Ovary (tissue), 7 donors: ENCODE measurements at regions not wholly inside any gene's neighbourhood (a gene's known extent, or its start where the extent isn't known, plus 50 kb on each side); places are given as distances from the start of the nearest gene placed in this dataset.

ENCODE experiments used
- DNase-seq, 5 donors: peaks; one replicate each; pipeline ENCODE4 v3.0.0-alpha.2; 2019 to 2020
- H3K27ac ChIP-seq, 2 donors: fragments of 200-600 bp; one replicate each; pipeline versions ENCODE4 v1.5.1 to v1.8.0; 2019 to 2022
- H3K27me3 ChIP-seq: fragments of 200-600 bp; one replicate; pipeline ENCODE4 v1.8.0; 2022
- H3K36me3 ChIP-seq: fragments of 200-600 bp; sonication (generic); one replicate; pipeline ENCODE4 v1.5.1; 2019
- H3K4me1 ChIP-seq: one replicate; pipeline ENCODE4 v1.8.1; 2013; ENCODE audit warnings: mild to moderate bottlenecking, moderate library complexity; ENCODE audit not compliant: insufficient read depth
- H3K4me3 ChIP-seq: fragments of 200-600 bp; sonication (generic); one replicate; pipeline ENCODE4 v1.5.1; 2017
- H3K9me3 ChIP-seq, 2 donors: fragments of 200-600 bp in 1 of 2; sonication (generic) in 1 of 2; one replicate each; pipeline versions ENCODE4 v1.5.1 to v1.8.1; 2013 to 2019; ENCODE audit warnings: mild to moderate bottlenecking in 1 of 2, moderate library complexity in 1 of 2
- EP300 ChIP-seq: sonication (generic); formaldehyde crosslinking; IDR thresholded peaks from one replicate; pipeline ENCODE4 v1.6.1; 2017; ENCODE audit warnings: antibody characterized with exemption
- POLR2A ChIP-seq: fragments of 450-650 bp; IDR thresholded peaks from one replicate; pipeline ENCODE4 v1.6.1; 2017; ENCODE audit warnings: antibody characterized with exemption, mild to moderate bottlenecking, moderate library complexity
- WGBS, 3 donors: extraction: QIAGEN DNeasy Blood & Tissue Kit in 1 of 3; methylation state at CpG; one replicate each; pipeline versions ENCODE4 v1.1.5 to v1.1.7; 2013 to 2017; 5-methylcytosine and 5-hydroxymethylcytosine counted together
- intact Hi-C, 4 donors: fragments of 100-400 bp; cut with DNase I; formaldehyde crosslinking; loops; one replicate each; pipeline versions ENCODE4 v1.11.0 to v1.15.1; 2022 to 2023
- TF ChIP-seq, protein P1 (sequence below), 3 donors: fragments of 450-650 bp in 2 of 3; fragments of 200-600 bp in 1 of 3; IDR thresholded peaks; one replicate each; pipeline versions ENCODE4 v1.5.1 to v1.8.0; 2016 to 2022; ENCODE audit warnings: antibody characterized with exemption in 3 of 3, mild to moderate bottlenecking in 1 of 3
- donor health status: DM: no; HTN: no; CAD: no; lungs with moderate emphysema.
- donor health status: DM: no; HTN: no; CAD: no.
- donor health status: Bipolar disorder and iron deficiency.
- donor health status: DM: no; HTN: no; CAD: no.
- donor health status: DM: yes; HTN: yes; CAD: no.

DNA sequence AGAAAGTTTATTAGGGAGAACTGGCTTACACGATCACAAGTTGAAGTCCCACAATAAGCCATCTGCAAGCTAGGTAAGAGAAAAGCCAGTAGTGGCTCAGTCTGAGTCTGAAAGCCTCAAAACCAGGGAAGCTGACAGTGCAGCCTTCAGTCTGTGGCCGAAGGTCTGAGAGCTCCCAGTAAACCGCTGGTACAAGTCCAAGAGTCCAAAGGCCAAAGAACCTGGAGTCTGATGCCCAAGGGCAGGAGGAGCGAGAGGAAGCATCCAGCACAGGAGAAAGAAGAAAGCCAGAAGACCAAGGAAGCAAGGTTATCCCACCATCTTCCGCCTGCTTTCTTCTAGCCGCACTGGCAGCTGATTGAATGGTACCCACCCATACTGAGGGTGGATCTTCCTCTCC, 97.3 kb upstream of the FBN2 start:
- Histone ChIP-seq H3K9me3 (no peaks in the 10 kb centered on the region), H3K4me1 (no peaks in the 10 kb centered on the region), H3K36me3 (no peaks in the 10 kb centered on the region), H3K4me3 (no peak overlapping the region), H3K27me3 (no peaks in the 10 kb centered on the region), H3K27ac (no peak overlapping the region)
- 90 to 91% (median 91%) methylated on average over 6 of the region's 6 CpGs for WGBS, 3 donors
- intact Hi-C loops: no loop called here
- no peak for DNase-seq
- TF ChIP-seq POLR2A (no peak), EP300 (no peak)
- TF ChIP-seq, protein P1, sequence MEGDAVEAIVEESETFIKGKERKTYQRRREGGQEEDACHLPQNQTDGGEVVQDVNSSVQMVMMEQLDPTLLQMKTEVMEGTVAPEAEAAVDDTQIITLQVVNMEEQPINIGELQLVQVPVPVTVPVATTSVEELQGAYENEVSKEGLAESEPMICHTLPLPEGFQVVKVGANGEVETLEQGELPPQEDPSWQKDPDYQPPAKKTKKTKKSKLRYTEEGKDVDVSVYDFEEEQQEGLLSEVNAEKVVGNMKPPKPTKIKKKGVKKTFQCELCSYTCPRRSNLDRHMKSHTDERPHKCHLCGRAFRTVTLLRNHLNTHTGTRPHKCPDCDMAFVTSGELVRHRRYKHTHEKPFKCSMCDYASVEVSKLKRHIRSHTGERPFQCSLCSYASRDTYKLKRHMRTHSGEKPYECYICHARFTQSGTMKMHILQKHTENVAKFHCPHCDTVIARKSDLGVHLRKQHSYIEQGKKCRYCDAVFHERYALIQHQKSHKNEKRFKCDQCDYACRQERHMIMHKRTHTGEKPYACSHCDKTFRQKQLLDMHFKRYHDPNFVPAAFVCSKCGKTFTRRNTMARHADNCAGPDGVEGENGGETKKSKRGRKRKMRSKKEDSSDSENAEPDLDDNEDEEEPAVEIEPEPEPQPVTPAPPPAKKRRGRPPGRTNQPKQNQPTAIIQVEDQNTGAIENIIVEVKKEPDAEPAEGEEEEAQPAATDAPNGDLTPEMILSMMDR (IDR thresholded peaks at IDR 0.05): no peak

DNA sequence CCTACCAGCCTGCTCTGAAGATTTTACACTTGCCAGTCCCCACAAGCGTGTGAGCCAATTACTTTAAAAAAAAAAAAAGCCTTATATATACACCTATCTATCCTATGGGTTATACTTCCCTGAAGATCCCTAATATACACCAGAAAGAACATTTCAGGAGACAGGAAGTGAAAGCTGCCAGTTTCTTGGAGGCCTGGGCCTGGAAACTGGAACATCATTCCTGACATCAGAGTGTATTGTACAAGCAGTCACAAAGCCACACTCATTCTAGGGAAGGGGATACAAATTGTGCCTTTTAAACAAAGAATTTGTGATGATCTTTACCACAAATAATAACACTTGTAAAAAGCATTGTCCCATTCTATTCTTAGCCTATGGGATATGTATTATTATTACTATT, 98.3 kb upstream of the FBN2 start:
- H3K27ac ChIP-seq: no peak overlapping the region
- H3K4me1 ChIP-seq: no peaks in the 10 kb centered on the region
- no peaks in the 10 kb centered on the region for H3K27me3 ChIP-seq
- H3K36me3 ChIP-seq: no peaks in the 10 kb centered on the region
- H3K9me3 ChIP-seq: no peaks in the 10 kb centered on the region
- no peak for DNase-seq
- WGBS, 3 donors: 96 to 100% (median 100%) methylated on average over 1 of the region's 1 CpG
- H3K4me3 ChIP-seq: no peak overlapping the region
- intact Hi-C loops: no loop called here
- TF ChIP-seq POLR2A (no peak), EP300 (no peak)
- TF ChIP-seq, protein P1 (IDR thresholded peaks at IDR 0.05): no peak

DNA sequence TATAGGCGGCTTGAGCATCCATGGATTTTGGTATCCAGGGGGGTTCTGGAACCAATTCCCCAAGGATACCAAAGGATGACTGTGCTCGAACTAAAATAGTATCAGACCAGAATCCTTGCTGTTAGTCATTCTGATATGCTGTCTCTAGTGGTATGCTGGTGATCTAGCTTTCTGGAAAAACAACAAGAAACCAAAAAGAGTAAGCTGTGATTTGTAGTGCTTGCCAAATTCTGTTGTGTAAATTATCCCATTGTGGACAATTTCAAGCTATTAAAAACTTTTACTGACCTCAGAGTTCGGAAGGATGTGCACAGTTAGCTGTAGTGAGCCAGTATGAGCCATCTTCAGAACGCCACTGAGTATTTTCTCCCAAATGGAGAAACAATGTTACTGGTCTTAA, 99.0 kb upstream of the FBN2 start:
- intact Hi-C loops: no loop called here
- TF ChIP-seq EP300 (no peak), POLR2A (no peak)
- TF ChIP-seq, protein P1 (IDR thresholded peaks at IDR 0.05): no peak
- H3K4me3 ChIP-seq: no peak overlapping the region
- DNase-seq: no peak
- H3K27ac ChIP-seq: no peak overlapping the region
- no peaks in the 10 kb centered on the region for H3K27me3 ChIP-seq
- no peaks in the 10 kb centered on the region for H3K9me3 ChIP-seq
- WGBS, 3 donors: 46 to 56% (median 53%) methylated on average over 4 of the region's 4 CpGs
- H3K36me3 ChIP-seq: no peaks in the 10 kb centered on the region
- no peaks in the 10 kb centered on the region for H3K4me1 ChIP-seq

DNA sequence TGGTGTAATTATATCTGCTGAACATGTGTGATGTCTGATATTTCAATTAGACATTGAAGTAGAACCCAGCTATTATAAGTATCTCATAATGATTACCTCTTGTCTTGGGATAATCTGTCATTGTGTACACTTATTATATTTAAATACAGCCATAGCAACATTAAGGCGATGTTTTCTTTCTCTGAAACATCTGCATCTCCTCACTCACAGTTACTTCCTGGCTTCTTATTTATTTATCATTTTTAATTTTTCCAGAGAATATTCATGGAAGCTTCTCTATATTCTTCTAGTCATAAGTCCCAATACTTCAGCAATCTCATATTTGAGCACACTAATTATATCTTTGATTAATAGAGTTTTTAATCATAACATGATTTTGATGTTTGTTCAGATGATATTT, 103.8 kb upstream of the FBN2 start:
- WGBS, 3 donors: 79 to 93% (median 88%) methylated on average over 1 of the region's 1 CpG
- no peak for DNase-seq
- Histone ChIP-seq H3K36me3 (no peaks in the 10 kb centered on the region), H3K27me3 (no peaks in the 10 kb centered on the region), H3K27ac (no peak overlapping the region), H3K9me3 (no peaks in the 10 kb centered on the region), H3K4me1 (peaks cover 2% of the 10 kb centered on the region), H3K4me3 (no peak overlapping the region)
- no peak for TF ChIP-seq POLR2A
- intact Hi-C loops: no loop called here

DNA sequence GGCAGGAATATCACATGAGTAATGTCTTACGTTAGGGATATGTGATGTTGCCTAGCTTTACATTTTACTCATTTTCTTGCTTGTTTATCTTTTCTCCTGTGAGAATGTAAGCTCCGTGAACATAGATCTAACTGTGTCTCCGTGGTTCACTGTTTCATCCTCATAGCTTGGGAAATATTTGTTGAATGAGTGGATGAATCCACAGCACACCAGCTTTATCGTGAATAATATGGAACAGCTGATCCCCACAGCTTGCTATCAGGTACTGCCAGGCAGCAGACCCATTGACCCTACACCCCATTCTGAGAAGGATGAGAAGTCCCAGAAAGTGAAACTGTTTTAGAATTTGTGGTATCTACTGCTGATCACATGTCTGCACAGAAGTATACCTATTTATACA, 106.8 kb upstream of the FBN2 start:
- no peak overlapping the region for H3K27ac ChIP-seq
- TF ChIP-seq, protein P1 (IDR thresholded peaks at IDR 0.05): no peak
- TF ChIP-seq POLR2A (no peak), EP300 (no peak)
- no peaks in the 10 kb centered on the region for H3K27me3 ChIP-seq
- no peaks in the 10 kb centered on the region for H3K36me3 ChIP-seq
- no peak for DNase-seq
- H3K4me3 ChIP-seq: no peak overlapping the region
- intact Hi-C loops: no loop called here
- 12 to 44% (median 15%) methylated on average over 4 of the region's 4 CpGs for WGBS, 3 donors
- H3K4me1 ChIP-seq: peaks cover 2% of the 10 kb centered on the region
- no peaks in the 10 kb centered on the region for H3K9me3 ChIP-seq
